Forelimb muscle (tissue), 1 donor: ENCODE measurements at regions not wholly inside any gene's neighbourhood (a gene's known extent, or its start where the extent isn't known, plus 50 kb on each side); places are given as distances from the start of the nearest gene placed in this dataset.

Source experiments
- DNase-seq: peaks from one replicate; pipeline ENCODE4 v3.0.0-alpha.2; 2013; ENCODE audit warnings: low read depth

DNA sequence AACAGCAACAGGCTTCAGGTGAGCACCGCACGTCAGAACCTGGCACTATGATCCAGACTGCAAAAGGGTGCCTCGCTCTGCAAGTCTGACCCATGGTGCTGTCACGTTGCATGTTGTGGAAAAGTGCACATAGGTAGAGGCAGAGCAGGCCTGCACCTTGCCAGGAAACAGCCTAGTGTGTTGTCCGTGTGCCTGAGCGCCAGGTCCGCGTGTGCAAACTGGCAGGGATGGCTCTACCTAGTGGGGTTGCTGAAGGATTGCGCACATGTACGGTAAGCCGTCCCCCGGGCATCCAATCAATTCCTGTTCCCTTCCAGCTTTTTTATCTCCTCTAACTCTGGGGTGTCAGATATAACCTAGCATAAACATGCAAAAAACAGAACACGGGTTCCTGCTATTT, 219.5 kb downstream of the NXNL2 start:
- DNase-seq: no peak

- no peak for DNase-seq
Observed at GRCh38 chr9:88754886-88755285, 219.9 kb downstream of the NXNL2 start.

- no peak for DNase-seq
Observed at GRCh38 chr9:88757406-88758010, 222.5 kb downstream of the NXNL2 start.

DNA sequence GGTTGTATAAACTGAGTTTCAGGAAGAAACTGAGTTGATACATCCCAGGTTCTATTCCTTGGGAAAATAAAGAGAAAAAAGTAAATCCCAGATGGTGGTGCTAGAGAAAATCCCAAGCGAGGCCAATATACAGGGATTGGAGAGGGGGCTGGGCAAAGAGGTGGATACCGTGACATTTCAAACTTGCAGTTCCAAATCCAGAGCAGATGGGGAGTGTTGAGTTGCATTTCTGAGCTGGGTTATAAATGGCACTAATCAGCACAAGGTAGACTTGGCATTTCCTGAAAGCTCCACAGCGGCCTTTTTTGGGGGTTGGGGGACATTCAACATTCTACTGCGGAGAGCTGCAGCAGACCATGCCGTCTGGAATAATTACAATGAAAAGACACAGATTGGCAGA, 224.4 kb downstream of the NXNL2 start:
- DNase-seq: no peak

DNA sequence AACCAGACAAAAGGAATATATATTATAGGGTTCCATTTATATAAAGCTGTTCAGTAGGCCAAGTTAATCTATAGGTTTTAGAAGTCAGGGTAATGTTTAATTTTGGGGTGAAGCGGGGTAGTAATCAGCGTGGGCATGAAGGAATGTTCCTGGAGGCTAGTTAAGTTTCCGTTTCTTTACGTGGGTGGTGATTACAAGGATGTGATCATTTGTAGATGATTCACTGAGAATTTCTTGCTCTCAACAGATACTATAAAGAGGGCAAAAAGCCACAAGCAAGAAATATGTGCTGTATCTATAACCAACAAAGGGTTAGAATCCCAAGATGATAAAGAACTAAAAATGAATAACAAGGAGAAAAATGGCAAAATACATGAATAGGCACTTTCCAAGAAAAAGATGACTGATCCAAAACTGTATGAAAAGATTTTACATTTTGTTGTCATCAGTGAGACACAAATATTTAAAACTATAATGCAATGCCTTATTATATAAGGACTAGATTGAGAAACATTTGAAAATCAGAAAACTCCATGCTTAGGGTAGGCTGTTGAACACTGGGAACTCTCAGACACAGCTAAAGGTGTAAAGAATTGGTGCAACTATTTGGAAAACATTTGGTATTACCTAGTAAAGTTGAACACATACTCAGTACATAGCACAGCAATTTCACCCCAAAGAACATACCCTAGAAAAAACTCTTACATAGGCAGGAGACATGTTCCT, 224.3 kb upstream of the S1PR3 start:
- DNase-seq: no peak

GRCh38 chr9:88767504-88767790, 223.8 kb upstream of the S1PR3 start:
- no peak for DNase-seq

GRCh38 chr9:88772575-88772974, 218.7 kb upstream of the S1PR3 start:
- no peak for DNase-seq

DNA sequence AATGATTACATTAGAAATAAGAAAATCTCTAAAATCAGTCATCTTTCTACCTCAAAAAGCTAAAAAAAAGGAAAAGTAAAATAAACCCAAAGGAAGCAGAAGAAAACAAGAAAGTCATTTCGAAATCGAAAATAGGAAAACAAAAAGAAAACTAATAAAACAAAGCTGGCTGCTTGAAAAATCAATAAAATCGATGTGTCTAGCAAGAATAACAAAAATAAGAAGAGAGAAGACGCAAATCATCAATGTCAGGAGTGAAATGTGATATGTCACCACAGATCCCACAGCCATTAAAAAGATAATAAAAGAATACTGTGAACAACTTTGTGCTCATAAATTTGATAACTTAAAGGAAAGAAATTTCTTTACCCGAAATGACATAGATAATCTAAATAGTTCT, 218.1 kb upstream of the S1PR3 start:
- no peak for DNase-seq

- DNase-seq: no peak
Observed at GRCh38 chr9:88773627-88774244, 217.5 kb upstream of the S1PR3 start.

DNA sequence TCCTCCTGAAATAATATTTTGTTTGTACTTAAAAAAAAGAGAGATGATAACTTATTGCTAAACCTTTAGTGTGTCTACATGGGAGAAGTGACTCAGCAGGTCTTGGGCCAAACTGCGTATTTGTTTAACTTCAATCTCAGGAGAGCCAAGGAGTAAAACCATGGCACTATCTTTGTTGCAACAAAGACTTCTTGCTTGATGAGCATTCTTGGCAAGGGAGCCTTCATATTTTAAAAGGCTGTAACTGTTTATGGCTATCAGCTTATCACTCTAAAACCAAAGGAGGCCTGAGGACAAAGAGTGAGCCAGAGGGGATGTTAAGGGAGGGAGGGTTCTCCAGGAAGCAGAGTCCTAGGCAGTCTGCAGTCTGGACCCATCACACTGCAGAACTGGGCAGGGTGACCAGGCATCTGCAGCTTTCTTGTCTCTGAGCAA, 216.2 kb upstream of the S1PR3 start:
- no peak for DNase-seq

- no peak for DNase-seq
Observed at GRCh38 chr9:88775559-88775958, 215.7 kb upstream of the S1PR3 start.

DNA sequence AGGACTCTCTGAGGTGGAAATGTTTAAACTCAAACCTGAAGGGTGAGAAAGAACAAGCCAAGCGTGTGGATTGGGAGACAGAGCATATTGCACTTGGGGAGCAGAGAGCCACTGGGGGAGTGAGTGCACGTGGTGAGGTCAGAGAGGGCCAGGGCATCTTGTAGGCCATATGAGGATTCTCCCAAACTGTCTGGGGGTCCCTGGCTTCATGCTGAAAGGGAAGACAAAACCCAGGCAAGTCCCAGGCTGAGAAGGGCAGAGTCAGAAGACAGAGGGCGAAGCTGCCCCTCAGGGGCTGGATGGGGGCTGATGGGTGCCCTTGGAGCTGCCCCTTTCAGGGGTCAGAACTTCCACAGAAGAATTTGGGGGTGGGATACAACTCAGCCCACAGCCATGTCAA, 215.3 kb upstream of the S1PR3 start:
- no peak for DNase-seq

DNA sequence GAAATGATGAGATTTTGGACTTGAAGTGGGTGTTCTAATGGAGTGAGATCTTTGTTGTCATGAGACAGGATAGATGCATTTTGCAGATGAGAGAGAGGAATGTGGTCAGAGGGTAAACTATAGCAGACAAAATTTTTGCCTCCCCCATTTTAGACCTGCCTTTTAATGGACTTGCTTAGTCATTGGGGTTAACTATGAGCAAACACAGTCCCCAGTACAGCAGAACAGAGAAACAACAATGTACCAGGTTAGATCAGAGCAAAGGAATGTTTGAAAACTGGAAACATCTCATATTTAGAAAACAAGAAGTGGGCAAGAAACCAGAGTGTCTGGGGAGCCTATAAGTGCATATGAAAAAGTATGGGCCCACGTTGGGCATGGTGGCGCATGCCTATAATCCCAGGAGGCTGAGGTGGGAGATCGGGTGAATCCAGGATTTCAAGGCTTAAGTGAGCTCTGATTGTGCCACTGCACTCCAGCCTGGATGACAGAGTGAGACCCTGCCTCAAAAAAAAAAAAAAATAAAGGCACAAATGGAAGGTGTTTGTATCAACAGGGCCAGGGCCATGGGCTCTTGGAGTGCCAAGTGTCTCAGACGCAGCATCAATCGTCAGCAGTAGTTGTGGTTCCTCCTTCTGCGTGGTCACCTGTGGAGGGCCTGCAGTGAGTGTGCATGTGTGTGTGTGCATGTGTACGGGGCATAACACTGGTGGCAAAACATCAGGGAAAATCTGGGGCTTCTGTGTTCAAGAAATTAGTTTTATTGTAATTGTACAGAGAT, 214.4 kb upstream of the S1PR3 start:
- DNase-seq: no peak

GRCh38 chr9:88777498-88778312, 213.6 kb upstream of the S1PR3 start:
- DNase-seq: no peak

- no peak for DNase-seq
Observed at GRCh38 chr9:88781628-88782391, 209.5 kb upstream of the S1PR3 start.

- no peak for DNase-seq
Observed at GRCh38 chr9:88782931-88783710, 208.1 kb upstream of the S1PR3 start.

DNA sequence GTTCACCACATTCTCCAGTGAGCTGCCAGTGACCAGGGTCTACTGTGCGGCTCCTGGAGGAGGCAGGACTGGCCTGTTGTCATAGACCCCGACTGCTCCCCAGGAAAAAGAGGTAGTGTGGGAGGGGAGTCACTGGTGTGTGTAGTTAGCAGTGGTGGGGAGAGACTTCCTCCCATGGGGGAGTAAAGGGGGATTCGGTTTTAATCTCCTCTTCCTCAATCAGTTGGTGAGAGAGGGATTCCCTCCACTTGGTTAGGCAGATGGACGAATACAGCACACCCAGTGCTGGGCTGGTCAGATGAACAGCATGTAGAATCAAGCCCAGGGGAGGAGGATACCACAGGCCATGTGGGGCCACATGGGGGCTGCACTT, 207.6 kb upstream of the S1PR3 start:
- DNase-seq: no peak

- DNase-seq: no peak
Observed at GRCh38 chr9:88784960-88785359, 206.3 kb upstream of the S1PR3 start.

- DNase-seq: peak; percentile 47
Observed at GRCh38 chr9:88786291-88787079, 204.8 kb upstream of the S1PR3 start.
